Skin epidermis (tissue), 12 donors: ENCODE measurements at regions not wholly inside any gene's neighbourhood (a gene's known extent, or its start where the extent isn't known, plus 50 kb on each side); places are given as distances from the start of the nearest gene placed in this dataset.

Experiments
- H3K27ac ChIP-seq, 21 experiments: fragments of 200-600 bp; sonication (generic) in 11 of 21; one replicate each; pipeline ENCODE4 v1.5.0; 2020; ENCODE audit warnings: mild to moderate bottlenecking in 3 of 21, inconsistent platforms in 2 of 21, moderate library complexity in 2 of 21
- H3K4me3 ChIP-seq, 7 experiments: fragments of 200-600 bp; sonication (generic) in 2 of 7; one replicate each; pipeline ENCODE4 v1.5.0; 2020; ENCODE audit warnings: inconsistent platforms in 2 of 7, mild to moderate bottlenecking in 2 of 7, moderate library complexity in 1 of 7

DNA sequence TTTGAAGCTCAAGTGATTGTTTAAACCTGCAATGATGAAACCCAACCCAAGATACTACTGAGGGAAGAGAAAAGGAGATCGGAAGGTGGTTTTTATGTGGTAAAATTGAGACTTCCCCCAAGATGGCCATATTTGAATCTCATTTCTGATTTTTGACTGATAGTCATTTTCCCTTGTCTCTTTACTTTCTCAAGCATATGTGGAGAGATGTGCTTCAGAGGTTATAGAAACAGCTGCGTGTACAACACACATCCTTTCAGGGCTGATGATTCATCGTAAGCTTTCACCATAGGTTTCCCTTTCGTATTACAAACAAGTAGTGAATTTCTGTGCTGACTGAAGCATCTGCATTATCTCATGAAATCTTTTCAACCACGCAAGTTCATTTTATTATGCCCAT, 276.2 kb downstream of the EMP1 start:
- H3K27ac ChIP-seq, result no peak overlapping the region
- no peak overlapping the region for H3K4me3 ChIP-seq

DNA sequence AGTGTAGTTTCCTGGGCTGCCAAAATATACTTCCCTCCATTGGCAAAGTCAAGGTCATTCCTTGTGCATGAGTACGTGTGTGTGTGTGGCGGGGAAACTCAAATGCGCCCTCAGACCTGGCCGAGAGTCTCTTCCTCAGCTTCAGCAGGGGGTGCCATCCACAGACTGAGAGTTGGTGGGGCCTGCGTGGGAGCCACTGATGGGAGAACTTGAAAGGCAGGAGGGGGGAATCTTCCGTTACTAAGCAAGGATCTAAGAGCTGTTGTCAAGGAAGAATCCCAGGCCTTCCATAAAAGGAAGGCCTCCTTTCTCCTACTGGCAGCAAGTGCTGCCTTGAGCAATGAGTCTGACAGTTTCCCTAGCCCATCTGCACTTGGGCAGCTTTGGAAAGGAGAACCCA, 274.9 kb downstream of the EMP1 start:
- H3K27ac ChIP-seq, result no peak overlapping the region
- no peak overlapping the region for H3K4me3 ChIP-seq

- no peak overlapping the region for H3K27ac ChIP-seq
Observed at GRCh38 chr12:13465635-13466034, 269.1 kb downstream of the EMP1 start.

GRCh38 chr12:13463189-13463588, 266.7 kb downstream of the EMP1 start:
- no peak overlapping the region for H3K27ac ChIP-seq
- no peak overlapping the region for H3K4me3 ChIP-seq

More at GRCh38 chr12:13465635-13466034, 269.1 kb downstream of the EMP1 start:
- no peak overlapping the region for H3K4me3 ChIP-seq

DNA sequence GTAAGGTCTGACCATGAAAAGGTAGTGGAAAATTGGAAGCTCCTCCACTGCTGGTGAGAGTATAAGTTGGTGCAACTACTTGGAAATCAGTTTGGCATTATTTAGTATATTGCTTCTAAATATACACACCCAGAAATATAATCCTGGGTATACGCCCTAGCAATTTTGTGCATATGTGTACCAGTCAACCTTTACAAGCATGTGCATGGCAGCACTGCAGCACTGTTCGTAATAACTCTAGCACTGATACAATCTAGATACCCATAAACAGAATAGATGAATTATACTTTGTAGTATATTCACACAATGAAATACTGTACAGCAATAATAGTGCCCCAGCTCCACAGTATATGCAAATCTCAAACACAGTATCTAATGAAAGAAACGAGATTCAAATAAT, 265.9 kb downstream of the EMP1 start:
- no peak overlapping the region for H3K4me3 ChIP-seq
- H3K27ac ChIP-seq, result no peak overlapping the region

GRCh38 chr12:13455778-13456144, 259.2 kb downstream of the EMP1 start:
- no peak overlapping the region for H3K4me3 ChIP-seq
- H3K27ac ChIP-seq, result no peak overlapping the region

GRCh38 chr12:13454991-13455777, 258.7 kb downstream of the EMP1 start:
- Histone ChIP-seq H3K27ac (no peak overlapping the region), H3K4me3 (no peak overlapping the region)

GRCh38 chr12:13452955-13453570, 256.5 kb downstream of the EMP1 start:
- H3K4me3 ChIP-seq, result no peak overlapping the region
- no peak overlapping the region for H3K27ac ChIP-seq

DNA sequence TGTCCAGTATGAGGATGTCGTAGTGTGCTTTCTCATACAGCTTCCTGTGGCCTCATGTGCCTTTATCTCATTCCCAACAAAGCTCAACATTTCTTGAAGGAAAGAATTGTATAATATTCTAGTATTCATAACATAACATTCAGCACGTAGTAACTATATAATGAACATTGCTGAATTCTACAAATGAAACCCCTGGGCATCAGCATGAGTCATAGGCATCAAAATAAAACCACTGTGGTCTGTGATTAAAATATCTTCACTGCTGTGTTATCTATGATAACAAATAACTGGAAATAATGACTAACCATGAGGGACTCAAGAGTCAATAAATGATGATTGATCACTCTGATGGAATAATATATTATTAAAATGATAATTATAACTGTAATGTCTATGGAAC, 255.2 kb downstream of the EMP1 start:
- no peak overlapping the region for H3K27ac ChIP-seq
- H3K4me3 ChIP-seq, result no peak overlapping the region

DNA sequence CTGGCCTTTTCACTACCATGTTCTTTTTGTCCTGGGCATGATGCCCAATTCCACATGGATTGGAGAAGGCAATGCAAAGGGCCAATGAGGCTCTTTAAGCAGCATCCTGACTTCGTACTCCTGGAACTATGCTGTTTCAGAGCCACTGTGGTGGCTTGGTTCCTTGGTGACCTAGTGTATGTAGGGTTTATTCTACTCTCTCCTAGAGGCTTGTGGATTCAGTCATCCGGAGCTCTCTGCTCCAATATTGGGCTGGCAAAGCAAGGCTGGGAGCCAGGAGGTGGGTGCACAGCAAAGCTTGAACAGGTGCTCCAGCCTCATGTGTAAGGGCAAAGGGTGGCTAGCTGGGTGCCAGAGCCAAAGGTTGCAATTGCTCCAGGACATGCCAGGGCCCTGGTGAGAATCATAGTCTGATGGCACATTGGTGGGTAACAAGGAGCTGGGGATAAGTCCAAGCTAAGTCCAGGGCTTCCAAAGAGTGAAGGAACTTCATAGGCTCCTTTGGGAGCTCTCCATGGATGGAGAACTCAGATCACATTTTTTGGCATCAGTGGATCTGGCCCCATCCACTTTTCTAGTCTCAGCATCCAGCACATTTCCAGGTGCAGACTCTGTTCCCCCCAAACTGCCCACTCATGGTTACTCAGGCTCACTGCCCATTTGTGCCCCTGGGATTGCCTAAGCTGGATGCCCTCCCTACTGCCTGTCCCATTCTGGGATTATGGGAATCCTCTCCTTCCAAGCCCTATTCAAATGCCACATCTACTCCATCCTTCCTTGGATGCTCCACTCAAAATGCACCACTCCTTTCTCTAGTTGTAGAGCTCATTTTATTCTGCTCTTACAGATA, 253.9 kb downstream of the EMP1 start:
- Histone ChIP-seq H3K4me3 (no peak overlapping the region), H3K27ac (no peak overlapping the region)

- Histone ChIP-seq H3K27ac (no peak overlapping the region), H3K4me3 (no peak overlapping the region)
Observed at GRCh38 chr12:13444076-13444475, 247.6 kb downstream of the EMP1 start.

DNA sequence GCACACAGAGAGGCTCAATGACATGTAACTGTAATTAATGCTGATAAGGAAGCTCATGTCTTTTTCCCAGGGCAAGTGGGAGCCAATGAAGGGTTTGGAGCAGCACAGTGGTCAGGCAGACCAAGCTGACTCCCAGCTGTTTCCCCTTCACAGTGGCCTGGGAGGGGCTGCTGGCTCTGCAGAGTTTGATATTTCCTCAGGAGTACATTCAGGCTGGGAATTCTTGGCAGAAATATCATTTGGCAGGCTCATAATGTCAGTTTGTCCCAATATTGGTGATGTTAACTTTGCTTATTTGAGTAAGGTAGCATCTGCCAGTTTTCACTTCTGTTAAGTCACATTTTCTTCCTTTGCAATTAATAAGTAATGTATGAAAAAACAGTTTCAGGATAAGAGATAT, 247.0 kb downstream of the EMP1 start:
- H3K27ac ChIP-seq, result no peak overlapping the region

DNA sequence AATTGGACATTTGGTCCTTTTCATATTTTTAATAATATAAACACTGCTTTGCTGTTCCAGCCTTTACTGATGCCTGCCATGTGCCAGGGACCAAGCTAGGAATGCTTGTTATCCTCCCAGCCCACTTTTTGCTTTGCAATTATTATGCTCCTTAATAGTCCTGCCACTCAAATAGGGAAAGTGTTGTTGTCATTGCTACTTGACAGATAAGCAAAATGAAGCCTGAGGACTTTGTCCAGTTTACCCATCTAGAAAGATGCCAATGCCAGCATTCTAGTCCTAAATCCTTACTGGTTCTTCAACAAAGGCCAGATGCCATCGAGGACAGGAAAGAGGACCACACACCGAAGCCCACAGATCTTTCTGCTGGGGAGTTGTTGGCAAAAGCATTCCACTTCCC, 246.5 kb downstream of the EMP1 start:
- Histone ChIP-seq H3K4me3 (no peak overlapping the region), H3K27ac (no peak overlapping the region)

More for the DNA sequence above, 247.0 kb downstream of the EMP1 start:
- no peak overlapping the region for H3K4me3 ChIP-seq

GRCh38 chr12:13442457-13442856, 245.9 kb downstream of the EMP1 start:
- Histone ChIP-seq H3K4me3 (no peak overlapping the region), H3K27ac (no peak overlapping the region)

DNA sequence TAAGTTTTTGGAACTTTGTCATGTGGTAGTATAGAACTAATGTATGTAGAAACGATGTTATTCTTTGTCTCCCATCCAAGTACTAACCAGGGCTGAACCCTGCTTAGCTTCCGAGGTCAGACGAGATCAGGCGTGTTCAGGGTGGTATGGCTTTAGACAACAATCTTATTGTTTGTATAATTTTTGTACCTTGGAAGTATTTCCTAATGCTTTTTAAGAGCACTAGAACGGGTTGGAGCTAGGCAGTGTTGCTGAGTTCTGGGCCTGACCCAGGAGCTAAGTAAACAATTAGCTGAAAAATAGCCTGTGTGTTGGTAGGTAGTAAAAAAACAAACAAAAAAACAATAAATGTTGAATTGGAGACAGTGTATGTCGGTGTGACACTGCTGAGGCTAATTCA, 244.3 kb downstream of the EMP1 start:
- H3K27ac ChIP-seq, result no peak overlapping the region
- H3K4me3 ChIP-seq, result no peak overlapping the region

GRCh38 chr12:13437541-13437940, 241.0 kb downstream of the EMP1 start:
- Histone ChIP-seq H3K27ac (no peak overlapping the region), H3K4me3 (no peak overlapping the region)

DNA sequence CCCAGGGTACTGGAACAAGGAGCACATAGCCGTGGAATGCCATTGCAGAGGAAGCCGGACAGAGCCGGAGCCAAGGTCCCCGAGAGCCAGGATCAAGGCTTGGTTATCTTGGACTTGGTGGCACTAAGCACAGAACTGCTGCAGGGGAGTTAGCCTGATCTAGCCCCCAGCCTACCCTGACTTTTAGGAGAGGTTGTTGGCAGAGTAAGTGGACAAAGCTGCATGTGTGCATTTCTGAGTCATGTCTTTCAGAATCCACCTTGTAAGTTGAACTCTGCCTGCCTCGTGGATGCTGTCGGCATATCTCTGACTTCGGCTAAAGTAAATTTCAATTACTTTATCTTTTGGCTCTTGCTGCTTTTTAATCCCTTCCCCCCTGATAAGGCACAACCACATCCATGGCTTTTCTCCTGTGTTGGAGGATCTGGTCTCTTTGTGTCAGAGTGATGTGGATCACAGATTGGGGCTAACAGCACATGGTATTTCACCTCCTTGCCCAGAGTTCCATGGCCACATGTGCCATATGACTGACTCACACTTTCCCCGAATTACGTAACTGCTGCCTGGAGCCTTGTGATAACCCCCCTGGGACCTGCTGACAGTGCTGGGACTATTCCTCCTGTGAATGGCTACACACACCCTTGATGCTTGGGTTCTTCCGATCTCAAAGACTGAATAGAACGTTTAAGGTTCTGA, 240.3 kb downstream of the EMP1 start:
- no peak overlapping the region for H3K27ac ChIP-seq
- no peak overlapping the region for H3K4me3 ChIP-seq

GRCh38 chr12:13436182-13436581, 239.7 kb downstream of the EMP1 start:
- Histone ChIP-seq H3K27ac (no peak overlapping the region), H3K4me3 (no peak overlapping the region)

DNA sequence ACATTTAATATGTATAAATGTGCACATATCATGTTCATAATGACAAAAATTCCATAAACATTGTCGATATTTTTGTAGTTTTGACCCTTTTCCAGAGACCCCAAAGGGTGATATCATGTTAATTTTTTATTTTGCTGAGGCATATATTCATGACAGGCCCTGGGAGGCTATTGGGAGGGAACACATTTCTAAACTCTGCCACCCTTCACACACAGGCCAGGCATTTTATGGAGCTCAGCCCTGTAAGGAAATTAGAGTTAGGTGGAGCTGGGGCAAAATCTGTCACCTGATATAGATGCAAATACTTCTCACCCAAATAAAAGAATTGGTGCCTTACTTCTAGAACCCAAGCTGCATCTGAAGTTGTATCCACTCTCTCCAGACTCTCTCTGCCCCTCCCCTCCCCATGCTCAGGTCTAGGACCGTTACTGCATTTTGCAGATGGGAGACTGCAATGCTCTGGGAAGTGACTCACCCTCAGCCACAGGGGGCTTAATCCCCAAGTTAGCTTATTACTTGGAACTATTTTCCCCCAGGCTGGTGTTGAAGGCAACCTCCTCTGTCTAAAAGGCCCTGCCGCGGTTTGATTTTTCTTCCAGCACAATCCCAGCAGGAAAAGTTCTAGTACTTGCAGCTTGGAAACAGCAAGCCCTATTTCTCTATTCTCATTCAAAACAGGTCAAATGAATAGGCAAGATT, 238.9 kb downstream of the EMP1 start:
- no peak overlapping the region for H3K27ac ChIP-seq
- H3K4me3 ChIP-seq, result no peak overlapping the region

GRCh38 chr12:13433768-13434167, 237.2 kb downstream of the EMP1 start:
- Histone ChIP-seq H3K27ac (no peak overlapping the region), H3K4me3 (no peak overlapping the region)
